Small intestine (tissue), 7 donors: ENCODE measurements at regions not wholly inside any gene's neighbourhood (a gene's known extent, or its start where the extent isn't known, plus 50 kb on each side); places are given as distances from the start of the nearest gene placed in this dataset.

Experiments
- DNase-seq, 2 donors: peaks; one replicate each; pipeline versions ENCODE4 v3.0.0 to v3.0.0-alpha.2; 2013
- FAIRE-seq: peaks from 2 replicates; lab custom pipeline; 2012; peaks lifted over from hg19 to GRCh38; lab: Jason Lieb, UNC
- H3K27ac ChIP-seq, 3 donors: one replicate each; pipeline ENCODE4 v1.5.1; 2013; ENCODE audit warnings: low read length in 2 of 3, mild to moderate bottlenecking in 2 of 3, control low read depth in 1 of 3, inconsistent platforms in 1 of 3, low read depth in 1 of 3, moderate library complexity in 1 of 3
- H3K27me3 ChIP-seq, 3 donors: one replicate each; pipeline ENCODE4 v1.6.1; 2013; ENCODE audit warnings: low read length in 3 of 3, inconsistent platforms in 1 of 3; ENCODE audit not compliant: control insufficient read depth in 3 of 3, insufficient read depth in 3 of 3
- H3K36me3 ChIP-seq, 3 donors: one replicate each; pipeline ENCODE4 v1.6.1; 2013; ENCODE audit warnings: low read length in 3 of 3, inconsistent platforms in 1 of 3, low read depth in 1 of 3, mild to moderate bottlenecking in 1 of 3, moderate library complexity in 1 of 3; ENCODE audit not compliant: control insufficient read depth in 3 of 3, insufficient read depth in 2 of 3
- H3K4me1 ChIP-seq, 3 donors: one replicate each; pipeline ENCODE4 v1.6.1; 2013; ENCODE audit warnings: low read length in 2 of 3, inconsistent platforms in 1 of 3, low read depth in 1 of 3, mild to moderate bottlenecking in 1 of 3, moderate library complexity in 1 of 3; ENCODE audit not compliant: control insufficient read depth in 3 of 3, insufficient read depth in 2 of 3
- H3K4me3 ChIP-seq, 3 donors: one replicate each; pipeline ENCODE4 v1.5.1; 2013; ENCODE audit warnings: low read length in 3 of 3, control low read depth in 1 of 3, inconsistent platforms in 1 of 3, low read depth in 1 of 3, mild to moderate bottlenecking in 1 of 3, moderate library complexity in 1 of 3
- H3K9me3 ChIP-seq, 2 donors: one replicate each; pipeline ENCODE4 v1.6.1; 2013; ENCODE audit warnings: low read depth in 1 of 2, low read length in 1 of 2; ENCODE audit not compliant: control insufficient read depth in 2 of 2, insufficient read depth in 1 of 2
- WGBS, 3 donors: extraction: QIAGEN DNeasy Blood & Tissue Kit; methylation state at CpG; one replicate each; pipeline ENCODE4 v1.1.7; 2013; 5-methylcytosine and 5-hydroxymethylcytosine counted together
- donor health status: healthy with polysubstance abuse.
- donor health status: control.
- donor health status: control.
- donor health status: Bipolar disorder and iron deficiency.
- donor health status: healthy.

GRCh38 chr9:3576328-3576727, 50.5 kb upstream of the RFX3 start:
- Histone ChIP-seq H3K4me1 (no peaks in the 10 kb centered on the region), H3K27ac (no peak overlapping the region), H3K36me3 (no peaks in the 10 kb centered on the region), H3K4me3 (no peak overlapping the region), H3K9me3 (peaks cover 0 to 11% of the 10 kb centered on the region in 2 donors), H3K27me3 (no peaks in the 10 kb centered on the region)
- no peak for FAIRE-seq
- WGBS, 3 donors: 77 to 82% (median 78%) methylated on average over 7 of the region's 7 CpGs
- no peak for DNase-seq

DNA sequence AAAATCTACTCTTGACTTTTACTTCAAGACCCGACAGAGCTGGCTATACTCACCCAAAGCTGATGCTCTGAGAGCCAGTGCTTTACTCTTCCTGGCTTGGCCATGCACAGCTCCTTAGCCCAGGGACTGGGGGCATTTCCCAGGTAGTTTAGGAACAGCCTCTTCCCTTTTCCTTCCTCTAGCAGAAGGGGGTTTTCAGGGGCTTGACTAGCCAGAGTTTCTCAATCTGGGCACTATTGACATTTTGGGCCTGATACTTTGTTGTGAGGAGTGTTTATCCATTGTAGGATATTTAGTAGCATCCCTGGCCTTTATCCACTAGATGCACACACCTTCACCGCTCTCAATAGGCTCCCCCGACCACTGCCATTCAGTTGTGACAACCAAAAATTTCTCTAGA, 50.0 kb upstream of the RFX3 start:
- Histone ChIP-seq H3K9me3 (peaks cover 0 to 6% of the 10 kb centered on the region in 2 donors), H3K4me1 (no peaks in the 10 kb centered on the region), H3K27ac (no peak overlapping the region), H3K4me3 (no peak overlapping the region), H3K36me3 (no peaks in the 10 kb centered on the region), H3K27me3 (no peaks in the 10 kb centered on the region)
- WGBS, 3 donors: 95 to 99% (median 96%) methylated on average over 3 of the region's 3 CpGs
- FAIRE-seq: no peak
- DNase-seq: no peak
